Chondrocyte (in vitro differentiated cells): ENCODE measurements at regions not wholly inside any gene's neighbourhood (a gene's known extent, or its start where the extent isn't known, plus 50 kb on each side); places are given as distances from the start of the nearest gene placed in this dataset.

Source experiments
- DNase-seq: peaks from one replicate; pipeline ENCODE4 v3.0.0; 2021; ENCODE audit warnings: mixed read lengths, low spot score
- H3K27ac Mint-ChIP-seq: one replicate; pipeline ENCODE4 v1.8.0; 2021; ENCODE audit warnings: mild to moderate bottlenecking, moderate library complexity, mixed read lengths; ENCODE audit not compliant: unreplicated experiment
- H3K27me3 Mint-ChIP-seq: 2 replicates; pipeline ENCODE4 v1.8.0; 2021; ENCODE audit warnings: low read depth, mixed read lengths
- H3K36me3 Mint-ChIP-seq: 2 replicates; pipeline ENCODE4 v1.8.0; 2021; ENCODE audit warnings: low read depth, mixed read lengths
- H3K4me1 Mint-ChIP-seq: 2 replicates; pipeline ENCODE4 v1.8.0; 2021; ENCODE audit warnings: low read depth, mild to moderate bottlenecking, mixed read lengths
- H3K4me3 Mint-ChIP-seq: one replicate; pipeline ENCODE4 v1.8.0; 2021; ENCODE audit warnings: mild to moderate bottlenecking, moderate library complexity, mixed read lengths; ENCODE audit not compliant: unreplicated experiment
- H3K9me3 Mint-ChIP-seq: 2 replicates; pipeline ENCODE4 v1.8.0; 2021; ENCODE audit warnings: low read depth, mixed read lengths
- TF ChIP-seq, protein P1 (sequence below): fragments of 200-600 bp; sonication (generic); IDR thresholded peaks from 2 replicates; pipeline ENCODE4 v1.5.0; 2021; ENCODE audit warnings: antibody characterized with exemption, mild to moderate bottlenecking, moderate library complexity

DNA sequence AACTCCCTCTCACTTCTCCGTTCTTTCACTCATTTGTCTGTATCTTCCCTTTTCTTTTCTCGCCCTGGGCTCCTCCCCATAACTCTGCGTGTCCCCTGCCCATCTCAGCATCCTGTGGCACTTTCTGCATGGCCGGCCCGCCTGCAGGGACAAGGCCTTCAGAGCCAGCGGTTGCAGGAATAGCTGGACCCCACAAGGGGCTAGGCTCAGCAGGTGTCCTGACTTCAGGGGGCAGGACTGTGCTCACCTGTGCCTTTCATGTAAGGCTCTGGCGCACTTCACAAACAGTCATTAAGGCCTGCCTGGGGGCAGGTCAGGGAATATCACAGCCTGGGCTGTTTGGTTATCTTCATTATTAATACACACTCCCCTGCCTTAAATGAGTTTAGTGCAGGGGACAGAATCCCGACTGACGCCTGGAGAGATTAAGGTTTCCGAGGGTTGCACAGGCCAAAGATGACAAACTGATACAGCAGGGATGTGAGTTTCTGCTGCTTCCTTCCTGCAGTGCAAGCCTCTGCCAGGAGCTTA is 768.8 kb upstream of the TBX3 start:
- H3K27ac Mint-ChIP-seq: no peak overlapping the region
- no peak for DNase-seq
- H3K27me3 Mint-ChIP-seq: peaks cover 18% of the 10 kb centered on the region
- H3K36me3 Mint-ChIP-seq: no peaks in the 10 kb centered on the region
- no peaks in the 10 kb centered on the region for H3K9me3 Mint-ChIP-seq
- peak overlapping the region; percentile 56 for H3K4me3 Mint-ChIP-seq
- TF ChIP-seq, protein P1, sequence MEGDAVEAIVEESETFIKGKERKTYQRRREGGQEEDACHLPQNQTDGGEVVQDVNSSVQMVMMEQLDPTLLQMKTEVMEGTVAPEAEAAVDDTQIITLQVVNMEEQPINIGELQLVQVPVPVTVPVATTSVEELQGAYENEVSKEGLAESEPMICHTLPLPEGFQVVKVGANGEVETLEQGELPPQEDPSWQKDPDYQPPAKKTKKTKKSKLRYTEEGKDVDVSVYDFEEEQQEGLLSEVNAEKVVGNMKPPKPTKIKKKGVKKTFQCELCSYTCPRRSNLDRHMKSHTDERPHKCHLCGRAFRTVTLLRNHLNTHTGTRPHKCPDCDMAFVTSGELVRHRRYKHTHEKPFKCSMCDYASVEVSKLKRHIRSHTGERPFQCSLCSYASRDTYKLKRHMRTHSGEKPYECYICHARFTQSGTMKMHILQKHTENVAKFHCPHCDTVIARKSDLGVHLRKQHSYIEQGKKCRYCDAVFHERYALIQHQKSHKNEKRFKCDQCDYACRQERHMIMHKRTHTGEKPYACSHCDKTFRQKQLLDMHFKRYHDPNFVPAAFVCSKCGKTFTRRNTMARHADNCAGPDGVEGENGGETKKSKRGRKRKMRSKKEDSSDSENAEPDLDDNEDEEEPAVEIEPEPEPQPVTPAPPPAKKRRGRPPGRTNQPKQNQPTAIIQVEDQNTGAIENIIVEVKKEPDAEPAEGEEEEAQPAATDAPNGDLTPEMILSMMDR: no peak
- peaks cover 8% of the 10 kb centered on the region for H3K4me1 Mint-ChIP-seq

DNA sequence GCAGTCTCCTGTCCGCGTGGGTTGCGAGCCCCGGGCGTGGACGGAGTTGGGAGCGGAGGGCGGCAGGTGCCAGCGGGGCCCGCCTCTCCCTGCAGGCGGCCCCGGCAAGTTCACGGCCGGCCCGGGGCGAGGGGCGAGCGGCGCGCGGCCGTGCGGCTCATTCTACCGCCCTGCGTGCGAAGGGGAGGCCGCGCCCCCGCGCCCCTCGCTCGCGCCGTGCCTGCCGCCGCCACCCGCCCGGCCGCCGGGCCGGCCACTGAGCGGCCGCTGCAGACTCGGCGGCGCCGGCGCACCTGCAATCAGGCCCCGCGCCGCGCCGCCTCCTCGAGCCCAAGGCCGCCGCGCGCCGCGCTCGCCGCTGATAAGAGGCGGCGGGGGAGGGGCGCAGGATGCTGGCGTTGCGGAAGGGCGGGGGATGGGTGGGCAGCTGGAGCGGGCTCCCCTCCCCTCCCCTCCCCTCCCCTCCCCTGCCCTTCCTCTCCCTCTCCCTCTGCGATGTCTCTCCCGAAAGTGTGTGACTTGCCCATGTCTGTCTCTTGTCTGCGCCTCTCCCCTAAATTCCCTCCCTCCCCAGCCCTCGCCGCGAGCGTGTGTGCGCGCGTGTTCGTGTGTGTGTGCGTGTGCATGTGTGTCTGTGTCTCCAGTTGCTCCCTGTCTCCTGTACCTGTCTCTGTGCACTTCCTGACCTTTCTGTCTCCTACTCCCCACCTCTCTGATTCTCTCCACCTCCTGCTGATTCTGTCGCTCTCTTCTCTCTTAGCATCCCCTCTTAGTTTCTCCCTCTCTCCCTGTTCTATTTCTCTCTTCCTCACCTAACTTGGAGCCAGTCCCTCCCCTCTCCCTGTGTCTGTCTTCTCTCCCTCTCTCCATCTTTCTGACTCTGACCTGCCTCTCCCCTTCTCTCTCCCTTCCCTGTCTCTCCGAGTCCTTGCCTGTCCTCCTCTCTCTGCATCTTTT is 768.1 kb upstream of the TBX3 start:
- no peaks in the 10 kb centered on the region for H3K36me3 Mint-ChIP-seq
- no peaks in the 10 kb centered on the region for H3K9me3 Mint-ChIP-seq
- H3K4me1 Mint-ChIP-seq: peaks cover 8% of the 10 kb centered on the region
- no peak overlapping the region for H3K27ac Mint-ChIP-seq
- peak overlapping the region; percentile 69 for H3K4me3 Mint-ChIP-seq
- TF ChIP-seq, protein P1: no peak
- DNase-seq: no peak
- H3K27me3 Mint-ChIP-seq: peaks cover 18% of the 10 kb centered on the region

- H3K27me3 Mint-ChIP-seq: peaks cover 18% of the 10 kb centered on the region
- TF ChIP-seq, protein P1: no peak
- no peak for DNase-seq
- no peaks in the 10 kb centered on the region for H3K9me3 Mint-ChIP-seq
- peak overlapping the region; percentile 69 for H3K4me3 Mint-ChIP-seq
- H3K36me3 Mint-ChIP-seq: no peaks in the 10 kb centered on the region
- H3K27ac Mint-ChIP-seq: no peak overlapping the region
- H3K4me1 Mint-ChIP-seq: peaks cover 8% of the 10 kb centered on the region
Measured at GRCh38 chr12:115451151-115451779, 767.3 kb upstream of the TBX3 start.

GRCh38 chr12:115450710-115451109 is 766.7 kb upstream of the TBX3 start:
- Mint-ChIP-seq H3K4me3 (no peak overlapping the region), H3K27me3 (peaks cover 18% of the 10 kb centered on the region), H3K4me1 (peaks cover 8% of the 10 kb centered on the region), H3K27ac (no peak overlapping the region), H3K9me3 (no peaks in the 10 kb centered on the region), H3K36me3 (no peaks in the 10 kb centered on the region)
- no peak for DNase-seq
- TF ChIP-seq, protein P1: no peak

- peaks cover 8% of the 10 kb centered on the region for H3K4me1 Mint-ChIP-seq
- H3K36me3 Mint-ChIP-seq: no peaks in the 10 kb centered on the region
- H3K27me3 Mint-ChIP-seq: peaks cover 18% of the 10 kb centered on the region
- TF ChIP-seq, protein P1: no peak
- DNase-seq: no peak
- peak overlapping the region; percentile 3 for H3K27ac Mint-ChIP-seq
- no peak overlapping the region for H3K4me3 Mint-ChIP-seq
- H3K9me3 Mint-ChIP-seq: no peaks in the 10 kb centered on the region
Measured at GRCh38 chr12:115450017-115450416, 766.0 kb upstream of the TBX3 start.
